Keratinocyte (primary cell): ENCODE measurements at regions not wholly inside any gene's neighbourhood (a gene's known extent, or its start where the extent isn't known, plus 50 kb on each side); places are given as distances from the start of the nearest gene placed in this dataset.

Experiments used
- DNase-seq: peaks from one replicate; pipeline ENCODE4 v3.0.0-alpha.2; 2011; ENCODE audit warnings: low read depth, missing footprints, low spot score
- FAIRE-seq: peaks from 2 replicates; lab custom pipeline; 2011; peaks lifted over from hg19 to GRCh38; lab: Jason Lieb, UNC
- H2AFZ ChIP-seq: 2 replicates; pipeline ENCODE4 v1.6.0; 2012; ENCODE audit warnings: low read length, control low read depth, inconsistent platforms; ENCODE audit not compliant: control insufficient read depth
- H3K27ac ChIP-seq: 2 replicates; pipeline ENCODE4 v1.5.1; 2011; ENCODE audit warnings: low read length; ENCODE audit not compliant: control insufficient read depth, insufficient read depth
- H3K27me3 ChIP-seq: 3 replicates; pipeline ENCODE4 v1.6.0; 2011; ENCODE audit warnings: low read length; ENCODE audit not compliant: control insufficient read depth, insufficient read depth; ENCODE audit errors: extremely low read depth
- H3K36me3 ChIP-seq, 2 experiments: 2 replicates in 1 of 2; 3 replicates in 1 of 2; pipeline ENCODE4 v1.5.1; 2011; ENCODE audit warnings: low read length in 2 of 2, mild to moderate bottlenecking in 1 of 2; ENCODE audit not compliant: control insufficient read depth in 2 of 2, insufficient read depth in 2 of 2; ENCODE audit errors: extremely low read depth in 1 of 2
- H3K4me1 ChIP-seq: 3 replicates; pipeline ENCODE4 v1.5.1; 2011; ENCODE audit warnings: low read length; ENCODE audit not compliant: control insufficient read depth, insufficient read depth; ENCODE audit errors: extremely low read depth
- H3K4me2 ChIP-seq: 3 replicates; pipeline ENCODE4 v1.6.0; 2011; ENCODE audit warnings: low read depth, low read length; ENCODE audit not compliant: control insufficient read depth, insufficient read depth; ENCODE audit errors: extremely low read depth
- H3K4me3 ChIP-seq, 3 experiments: fragments of 200-600 bp in 1 of 3; sonication (generic) in 1 of 3; 2 replicates in 2 of 3; 3 replicates in 1 of 3; pipeline ENCODE4 v1.5.1; 2011 to 2016; ENCODE audit warnings: low read length in 3 of 3, mild to moderate bottlenecking in 3 of 3, control low read depth in 2 of 3, inconsistent platforms in 1 of 3, low read depth in 1 of 3, mixed read lengths in 1 of 3, mixed run types in 1 of 3, moderate library complexity in 1 of 3; ENCODE audit not compliant: control insufficient read depth in 2 of 3, insufficient read depth in 2 of 3; ENCODE audit errors: extremely low read depth in 1 of 3
- H3K79me2 ChIP-seq: 2 replicates; pipeline ENCODE4 v1.6.0; 2012; ENCODE audit warnings: low read length; ENCODE audit not compliant: control insufficient read depth, insufficient read depth
- H3K9ac ChIP-seq: 3 replicates; pipeline ENCODE4 v1.6.0; 2011; ENCODE audit warnings: low read length; ENCODE audit not compliant: control insufficient read depth, insufficient read depth; ENCODE audit errors: extremely low read depth
- H3K9me1 ChIP-seq: 3 replicates; pipeline ENCODE4 v1.6.0; 2011; ENCODE audit warnings: low read length; ENCODE audit not compliant: control insufficient read depth, insufficient read depth; ENCODE audit errors: extremely low read depth
- H3K9me3 ChIP-seq: 2 replicates; pipeline ENCODE4 v1.5.1; 2012; ENCODE audit warnings: low read depth, low read length; ENCODE audit not compliant: control insufficient read depth
- H4K20me1 ChIP-seq: 3 replicates; pipeline ENCODE4 v1.6.0; 2011; ENCODE audit warnings: low read length; ENCODE audit not compliant: control insufficient read depth, insufficient read depth; ENCODE audit errors: extremely low read depth
- CTCF ChIP-seq, 3 experiments: IDR thresholded peaks in 1 of 3; conservative IDR thresholded peaks in 1 of 3; optimal IDR thresholded peaks in 1 of 3; 2 replicates in 2 of 3; 3 replicates in 1 of 3; pipeline versions ENCODE3 to v1.5.1; 2011; ENCODE audit warnings: low read length in 3 of 3, mild to moderate bottlenecking in 3 of 3, moderate library complexity in 2 of 3, control low read depth in 1 of 3, inconsistent platforms in 1 of 3; ENCODE audit not compliant: insufficient read depth in 2 of 3; ENCODE audit errors: extremely low read depth in 1 of 3
- EZH2 ChIP-seq: IDR thresholded peaks from one replicate; pipeline ENCODE4 v1.6.1; 2012; ENCODE audit warnings: inconsistent platforms, mild to moderate bottlenecking, low read length, moderate library complexity
- dilution Hi-C: fragments of 300-500 bp; cut with MboI; formaldehyde crosslinking; loops from one replicate; pipeline ENCODE4 v1.7.0; 2020; ENCODE audit warnings: low sequenced_read_pairs; ENCODE audit not compliant: extremely low pct_ligation_motif_present

GRCh38 chr1:87497380-87498203 is 168.9 kb downstream of the LMO4 start:
- no peak overlapping the region for H3K4me3 ChIP-seq
- no peak overlapping the region for H2AFZ ChIP-seq
- no peak overlapping the region for H3K9ac ChIP-seq
- no peaks in the 10 kb centered on the region for H4K20me1 ChIP-seq
- no peak overlapping the region for H3K4me2 ChIP-seq
- FAIRE-seq = no peak
- no peaks in the 10 kb centered on the region for H3K27me3 ChIP-seq
- H3K9me3 ChIP-seq = no peaks in the 10 kb centered on the region
- H3K4me1 ChIP-seq = no peaks in the 10 kb centered on the region
- TF ChIP-seq CTCF (optimal IDR thresholded peaks at IDR 0.05 in 1 of 3, IDR thresholded peaks at IDR 0.05 in 1 of 3, conservative IDR thresholded peaks at IDR 0.05 in 1 of 3; ENCODE audit: extremely low read depth in 1 of 3, insufficient read depth in 2 of 3, low read length in 3 of 3) = no peak
- no peak for TF ChIP-seq EZH2
- DNase-seq = no peak
- no peaks in the 10 kb centered on the region for H3K79me2 ChIP-seq
- dilution Hi-C loops = no loop called here
- no peaks in the 10 kb centered on the region for H3K9me1 ChIP-seq
- no peaks in the 10 kb centered on the region for H3K36me3 ChIP-seq
- H3K27ac ChIP-seq = no peak overlapping the region

- dilution Hi-C loops = no loop called here
- no peak overlapping the region for H2AFZ ChIP-seq
- no peaks in the 10 kb centered on the region for H3K9me3 ChIP-seq
- TF ChIP-seq EZH2 (no peak), CTCF (optimal IDR thresholded peaks at IDR 0.05 in 1 of 3, IDR thresholded peaks at IDR 0.05 in 1 of 3, conservative IDR thresholded peaks at IDR 0.05 in 1 of 3; ENCODE audit: extremely low read depth in 1 of 3, insufficient read depth in 2 of 3, low read length in 3 of 3) (no peak)
- no peaks in the 10 kb centered on the region for H3K36me3 ChIP-seq
- no peak overlapping the region for H3K4me2 ChIP-seq
- FAIRE-seq (no peak), DNase-seq (no peak)
- no peaks in the 10 kb centered on the region for H4K20me1 ChIP-seq
- H3K9ac ChIP-seq = no peak overlapping the region
- no peak overlapping the region for H3K4me3 ChIP-seq
- no peaks in the 10 kb centered on the region for H3K4me1 ChIP-seq
- no peaks in the 10 kb centered on the region for H3K27me3 ChIP-seq
- H3K27ac ChIP-seq = no peak overlapping the region
- H3K9me1 ChIP-seq = no peaks in the 10 kb centered on the region
- H3K79me2 ChIP-seq = no peaks in the 10 kb centered on the region
These were observed 173.1 kb downstream of the LMO4 start for GRCh38 chr1:87501738-87502137.
